ENCODE measurements at regions not wholly inside any gene's neighbourhood (a gene's known extent, or its start where the extent isn't known, plus 50 kb on each side); places are given as distances from the start of the nearest gene placed in this dataset.

DNA sequence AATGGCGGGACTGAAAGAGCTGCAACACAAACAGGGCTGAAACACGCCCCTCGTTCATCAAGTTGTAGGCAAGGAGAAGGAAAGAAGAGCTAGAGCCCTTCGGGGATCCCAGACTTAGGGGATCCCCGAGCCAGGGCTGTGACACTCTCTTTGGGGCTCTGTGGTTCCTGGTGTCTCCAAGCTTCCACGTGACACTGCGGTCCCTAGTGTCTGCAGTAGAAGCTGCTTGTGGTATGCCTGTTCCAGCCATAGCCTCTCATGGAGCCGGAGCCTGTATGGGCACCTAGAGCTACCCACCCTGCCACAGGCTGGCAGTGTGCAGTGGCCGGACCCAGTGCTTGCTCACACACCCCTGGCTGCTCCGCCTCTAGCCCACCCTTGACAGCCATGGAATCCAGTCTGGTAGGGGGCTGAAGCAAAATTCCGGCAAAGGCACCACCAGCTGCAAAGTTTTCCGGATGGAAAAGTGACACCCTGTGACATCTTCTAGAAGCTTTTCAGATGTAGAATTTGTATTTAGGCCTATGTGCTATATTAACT lies 1439.6 kb upstream of the ACO1 start:
- Histone ChIP-seq H3K9me2 (ENCODE audit: insufficient read depth) (no peaks in the 10 kb centered on the region), H3K36me3 (ENCODE audit: control insufficient read depth in 1 of 2, insufficient read depth in 2 of 2, low read length in 2 of 2) (no peaks in the 10 kb centered on the region), H4K20me1 (ENCODE audit: insufficient read depth) (no peaks in the 10 kb centered on the region), H3K79me2 (ENCODE audit: insufficient read depth, low read length) (no peaks in the 10 kb centered on the region), H3K9me3 (ENCODE audit: control insufficient read depth in 1 of 2, insufficient read depth in 1 of 2, low read depth in 1 of 2, low read length in 2 of 2) (no peaks in the 10 kb centered on the region), H3K4me1 (ENCODE audit: control insufficient read depth in 1 of 2, insufficient read depth in 2 of 2, low read length in 2 of 2) (no peaks in the 10 kb centered on the region), H3K9ac (ENCODE audit: low read length) (no peak overlapping the region), H3K27ac (ENCODE audit: low read depth, low read length) (no peak overlapping the region), H3K4me2 (ENCODE audit: low read length) (no peak overlapping the region), H3K4me3 (replicated peaks in 1 of 2; ENCODE audit: low read depth in 1 of 2, low read length in 2 of 2) (no peak overlapping the region), H2AFZ (ENCODE audit: low read depth, low read length, poor library complexity, severe bottlenecking) (no peak overlapping the region), H3K27me3 (ENCODE audit: insufficient read depth, low read length) (no peaks in the 10 kb centered on the region)
- no TSS peak for BruUV-seq (replicated peaks)
- ChIA-PET RAD21 (ENCODE audit: low non-redundant PET in 1 of 2, low total read pairs in 2 of 2, uncharacterized antibody in 2 of 2, unreplicated experiment in 2 of 2) (no interaction called here), POLR2A (no interaction called here), CTCF (no interaction called here)
- ATAC-seq (no peak), DNase-seq (ENCODE audit: low read depth, low spot score) (no peak)
- TF ChIP-seq, protein P1, sequence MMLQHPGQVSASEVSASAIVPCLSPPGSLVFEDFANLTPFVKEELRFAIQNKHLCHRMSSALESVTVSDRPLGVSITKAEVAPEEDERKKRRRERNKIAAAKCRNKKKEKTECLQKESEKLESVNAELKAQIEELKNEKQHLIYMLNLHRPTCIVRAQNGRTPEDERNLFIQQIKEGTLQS (IDR thresholded peaks at IDR 0.05), result no peak
- TF ChIP-seq EZH2phosphoT487 (IDR thresholded peaks at IDR 0.05; ENCODE audit: borderline replicate concordance) (no peak), YY1 (IDR thresholded peaks at IDR 0.05; ENCODE audit: extremely low read depth, insufficient replicate concordance, low read depth, low read length) (no peak), SIN3A (IDR thresholded peaks at IDR 0.05; ENCODE audit: low read depth) (no peak), TCF7L2 (IDR thresholded peaks at IDR 0.05; ENCODE audit: borderline replicate concordance, extremely low read depth, insufficient read depth, insufficient read length) (no peak), POLR2A (IDR thresholded peaks at IDR 0.05; ENCODE audit: borderline replicate concordance, extremely low read depth, insufficient read depth, insufficient read length) (no peak), SRF (IDR thresholded peaks at IDR 0.05; ENCODE audit: low read depth) (no peak), ZNF274 (IDR thresholded peaks at IDR 0.05; ENCODE audit: low read depth, low read length) (no peak), CBX3 (IDR thresholded peaks at IDR 0.05; ENCODE audit: low read depth) (no peak), EZH2 (IDR thresholded peaks at IDR 0.05) (no peak), EGR1 (IDR thresholded peaks at IDR 0.05; ENCODE audit: low read depth) (no peak), JUND (IDR thresholded peaks at IDR 0.05) (no peak)
- TF ChIP-seq, protein P2, sequence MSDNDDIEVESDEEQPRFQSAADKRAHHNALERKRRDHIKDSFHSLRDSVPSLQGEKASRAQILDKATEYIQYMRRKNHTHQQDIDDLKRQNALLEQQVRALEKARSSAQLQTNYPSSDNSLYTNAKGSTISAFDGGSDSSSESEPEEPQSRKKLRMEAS (IDR thresholded peaks at IDR 0.05), result no peak
- TF ChIP-seq, protein P3, sequence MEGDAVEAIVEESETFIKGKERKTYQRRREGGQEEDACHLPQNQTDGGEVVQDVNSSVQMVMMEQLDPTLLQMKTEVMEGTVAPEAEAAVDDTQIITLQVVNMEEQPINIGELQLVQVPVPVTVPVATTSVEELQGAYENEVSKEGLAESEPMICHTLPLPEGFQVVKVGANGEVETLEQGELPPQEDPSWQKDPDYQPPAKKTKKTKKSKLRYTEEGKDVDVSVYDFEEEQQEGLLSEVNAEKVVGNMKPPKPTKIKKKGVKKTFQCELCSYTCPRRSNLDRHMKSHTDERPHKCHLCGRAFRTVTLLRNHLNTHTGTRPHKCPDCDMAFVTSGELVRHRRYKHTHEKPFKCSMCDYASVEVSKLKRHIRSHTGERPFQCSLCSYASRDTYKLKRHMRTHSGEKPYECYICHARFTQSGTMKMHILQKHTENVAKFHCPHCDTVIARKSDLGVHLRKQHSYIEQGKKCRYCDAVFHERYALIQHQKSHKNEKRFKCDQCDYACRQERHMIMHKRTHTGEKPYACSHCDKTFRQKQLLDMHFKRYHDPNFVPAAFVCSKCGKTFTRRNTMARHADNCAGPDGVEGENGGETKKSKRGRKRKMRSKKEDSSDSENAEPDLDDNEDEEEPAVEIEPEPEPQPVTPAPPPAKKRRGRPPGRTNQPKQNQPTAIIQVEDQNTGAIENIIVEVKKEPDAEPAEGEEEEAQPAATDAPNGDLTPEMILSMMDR (IDR thresholded peaks at IDR 0.05 in 2 of 3, conservative IDR thresholded peaks at IDR 0.05 in 1 of 3; ENCODE audit: borderline replicate concordance in 1 of 3, insufficient read depth in 1 of 3, low read depth in 2 of 3, low read length in 2 of 3), result no peak
- intact Hi-C loops (cut with micrococcal nuclease), result no loop called here
